Left cardiac atrium (tissue), 4 donors: ENCODE measurements at regions not wholly inside any gene's neighbourhood (a gene's known extent, or its start where the extent isn't known, plus 50 kb on each side); places are given as distances from the start of the nearest gene placed in this dataset.

Source experiments
- ATAC-seq, 2 donors: fragments of 200-7000 bp; cut with Tn5 transposase; one replicate each; pipeline ENCODE4 v1.9.1; 2020; ENCODE audit warnings: mild to moderate bottlenecking in 2 of 2, moderate library complexity in 2 of 2
- DNase-seq: peaks from one replicate; pipeline ENCODE4 v3.0.0-alpha.2; 2020
- intact Hi-C, 2 donors: fragments of 100-400 bp; cut with DNase I; formaldehyde crosslinking; loops; one replicate each; pipeline versions ENCODE4 v1.14.1 to v1.15.1; 2022 to 2023
- donor health status: DM: no; HTN: yes; CAD: no.
- donor health status: DM: no; HTN: yes; CAD: no; lungs with severe emphysema.
- donor health status: DM: yes; HTN: yes; CAD: no.
- donor health status: Dilated cardiomyopathy.

GRCh38 chr9:80231318-80232236 is 659.8 kb downstream of the TLE4 start:
- no peak for ATAC-seq
- intact Hi-C loops: no loop called here
- DNase-seq: no peak

- intact Hi-C loops: no loop called here
- DNase-seq (no peak), ATAC-seq (no peak)
Measured at GRCh38 chr9:80223897-80224296, 652.1 kb downstream of the TLE4 start.

- DNase-seq (no peak), ATAC-seq (no peak)
- intact Hi-C loops: no loop called here
Measured at GRCh38 chr9:80222466-80223169, 650.9 kb downstream of the TLE4 start.

DNA sequence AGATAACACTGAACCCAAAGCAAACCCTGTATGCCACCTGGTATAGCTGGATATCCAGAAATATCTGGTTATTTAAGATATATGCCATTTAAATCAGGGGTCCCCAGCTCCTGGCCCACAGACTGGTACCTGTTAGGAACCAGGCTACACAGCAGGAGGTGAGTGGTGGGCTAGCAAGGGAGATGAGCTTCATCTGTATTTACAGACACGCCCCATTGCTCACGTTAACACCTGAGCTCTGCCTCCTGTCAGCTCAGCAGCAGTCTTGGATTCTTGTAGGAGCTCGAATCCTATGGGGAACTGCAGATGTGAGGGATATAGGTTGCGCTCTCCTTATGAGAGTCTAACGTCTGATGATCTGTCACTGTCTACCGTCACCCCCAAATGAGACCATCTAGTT is 646.6 kb downstream of the TLE4 start:
- DNase-seq: no peak
- intact Hi-C loops: no loop called here
- ATAC-seq: no peak

- no peak for ATAC-seq
- no peak for DNase-seq
- intact Hi-C loops: no loop called here
Measured at GRCh38 chr9:80213613-80214012, 641.8 kb downstream of the TLE4 start.

- no peak for ATAC-seq
- intact Hi-C loops: no loop called here
- DNase-seq: no peak
Measured at GRCh38 chr9:80208696-80209095, 636.9 kb downstream of the TLE4 start.

DNA sequence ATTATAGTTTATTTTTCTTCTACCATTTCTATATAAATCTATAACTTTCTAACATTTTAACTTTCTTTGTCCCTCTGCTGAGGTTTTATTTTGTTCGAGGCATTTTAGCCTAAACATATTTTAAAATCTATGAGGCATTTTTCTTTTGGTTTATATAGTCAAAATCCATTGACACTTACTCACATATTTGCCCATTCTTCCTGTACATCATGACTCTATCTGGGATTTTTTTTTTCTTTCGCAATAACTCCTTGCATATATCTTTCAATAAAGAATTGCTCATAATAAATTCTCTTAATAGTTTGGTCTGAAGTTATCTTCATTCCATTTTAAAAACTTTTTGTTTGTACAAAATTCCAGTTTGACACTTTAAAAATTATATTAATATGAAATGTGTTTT is 632.3 kb downstream of the TLE4 start:
- DNase-seq: no peak
- ATAC-seq: no peak
- intact Hi-C loops: no loop called here

DNA sequence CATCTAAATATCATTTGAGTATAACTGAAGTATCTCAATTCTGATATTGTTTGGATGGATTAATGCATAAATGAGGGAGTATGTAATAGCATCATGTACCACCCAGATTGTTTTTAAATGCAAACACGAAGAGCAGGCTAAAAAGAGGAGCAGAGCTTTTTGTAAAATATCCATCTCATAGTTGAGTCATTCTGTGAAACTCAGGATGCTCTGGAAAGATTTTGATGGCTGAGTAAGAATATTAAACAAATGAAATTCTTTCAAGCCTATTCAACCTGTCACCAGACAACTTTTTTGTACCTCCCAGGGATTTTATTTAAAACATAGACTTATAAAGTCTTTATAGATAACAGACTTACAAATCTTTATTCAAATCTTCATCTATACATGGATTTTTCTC is 625.9 kb downstream of the TLE4 start:
- no peak for DNase-seq
- intact Hi-C loops: no loop called here
- ATAC-seq: no peak

- intact Hi-C loops: no loop called here
- no peak for DNase-seq
- no peak for ATAC-seq
Measured at GRCh38 chr9:80191108-80191507, 619.3 kb downstream of the TLE4 start.

DNA sequence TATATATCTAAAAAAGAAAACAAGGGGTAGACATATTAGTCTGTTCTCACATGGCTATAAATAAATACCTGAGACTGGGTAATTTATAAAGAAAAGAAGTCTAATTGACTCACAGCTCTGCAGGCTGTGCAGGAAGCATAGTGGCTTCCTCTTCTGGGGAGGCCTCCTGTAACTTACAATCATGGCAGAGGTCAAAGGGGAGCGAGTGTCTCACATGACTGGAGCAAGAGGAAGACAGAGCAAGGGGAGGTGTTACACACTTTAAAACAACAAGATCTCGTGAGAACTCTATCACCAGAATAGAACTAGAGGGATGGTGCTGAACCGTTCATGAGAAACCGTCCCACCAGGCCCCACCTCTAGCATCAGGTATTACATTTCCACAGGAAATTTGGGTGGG is 616.8 kb downstream of the TLE4 start:
- DNase-seq (no peak), ATAC-seq (no peak)
- intact Hi-C loops: no loop called here

- intact Hi-C loops: no loop called here
- DNase-seq (no peak), ATAC-seq (no peak)
Measured at GRCh38 chr9:80185112-80185738, 613.5 kb downstream of the TLE4 start.

DNA sequence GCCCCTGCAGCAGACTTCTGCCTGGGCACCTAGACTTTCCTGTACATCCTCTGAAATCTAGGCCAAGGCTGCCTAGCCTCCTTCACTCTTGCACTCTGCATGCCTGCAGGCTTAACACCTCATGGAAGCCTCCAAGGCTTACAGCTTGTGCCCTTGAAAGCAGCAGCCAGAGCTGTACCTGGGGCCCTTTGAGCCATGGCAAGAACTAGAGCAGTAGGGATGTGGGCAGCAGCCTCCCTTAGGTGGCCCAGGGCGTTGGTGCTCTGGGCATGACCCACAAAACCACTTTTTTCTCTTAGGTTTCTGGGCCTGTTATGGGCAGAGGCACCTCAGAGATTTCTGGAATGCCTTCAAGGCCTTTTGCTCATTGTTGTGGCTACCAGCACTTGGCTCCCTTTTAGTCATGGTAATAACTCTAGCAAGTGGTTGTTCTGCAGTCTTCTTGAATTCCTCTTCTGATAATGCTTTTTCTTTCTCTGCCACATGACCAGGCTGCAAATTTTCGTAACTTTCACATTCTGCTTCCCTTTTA is 606.2 kb downstream of the TLE4 start:
- intact Hi-C loops: loop anchor here in 1 of 2 donors (10.0 kb wide), 1 partner anchor 613 kb away; no protein-coding TSS in a partner anchor
- ATAC-seq (no peak), DNase-seq (no peak)

- ATAC-seq (no peak), DNase-seq (no peak)
- intact Hi-C loops: loop anchor here in 1 of 2 donors (10.0 kb wide), 1 partner anchor 611 kb away; no protein-coding TSS in a partner anchor
Measured at GRCh38 chr9:80175286-80176150, 603.8 kb downstream of the TLE4 start.

GRCh38 chr9:80163889-80164288 is 592.1 kb downstream of the TLE4 start:
- ATAC-seq (no peak), DNase-seq (no peak)
- intact Hi-C loops: no loop called here

DNA sequence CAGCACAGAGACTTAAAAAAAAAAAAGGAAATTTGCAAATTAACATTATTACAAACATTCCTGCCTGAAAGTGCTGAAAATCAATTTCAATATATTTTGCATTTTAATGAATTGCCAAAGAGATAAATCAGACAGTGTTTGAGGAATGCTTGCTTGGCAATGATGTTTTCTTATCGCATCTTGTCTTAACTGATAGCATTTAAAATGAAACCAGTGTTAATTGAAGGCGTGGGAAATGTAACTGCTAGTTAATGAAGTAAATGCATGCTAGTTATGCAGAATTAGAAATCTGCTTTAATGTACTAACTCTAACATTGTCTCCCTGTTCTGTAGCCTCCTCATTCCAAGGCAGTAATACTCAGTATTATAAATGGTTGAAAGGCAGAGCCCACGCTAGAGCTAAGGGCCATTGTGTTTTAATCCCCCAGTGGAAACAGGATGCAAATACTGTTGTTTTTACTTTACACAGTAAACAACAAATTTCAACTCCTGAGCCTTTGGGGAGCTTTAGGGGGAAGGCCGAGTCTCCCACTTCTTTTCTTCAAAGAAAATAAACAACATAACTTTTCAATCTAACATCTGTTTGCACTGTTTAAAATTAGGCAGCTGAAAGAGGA is 586.9 kb downstream of the TLE4 start:
- no peak for ATAC-seq
- no peak for DNase-seq
- intact Hi-C loops: no loop called here

DNA sequence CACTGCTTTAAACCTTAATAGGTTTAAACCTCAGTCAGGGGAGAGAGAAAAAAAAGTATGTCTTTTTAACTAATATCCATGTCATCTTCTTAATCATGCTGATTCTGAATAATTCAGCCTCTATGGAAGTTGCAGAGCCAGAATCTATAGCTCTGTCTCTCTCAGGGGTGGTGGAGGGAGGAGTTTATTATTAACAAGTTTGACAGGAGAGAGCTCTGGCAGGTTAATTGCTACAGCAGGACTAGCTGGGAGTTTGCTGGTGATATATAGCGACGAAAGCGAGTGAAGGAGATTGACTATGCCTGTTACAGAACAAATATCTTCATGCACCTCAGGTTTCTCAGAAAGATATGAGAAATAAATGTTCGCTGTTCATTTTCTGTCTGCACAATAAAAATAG is 586.4 kb downstream of the TLE4 start:
- intact Hi-C loops: no loop called here
- DNase-seq (no peak), ATAC-seq (no peak)

DNA sequence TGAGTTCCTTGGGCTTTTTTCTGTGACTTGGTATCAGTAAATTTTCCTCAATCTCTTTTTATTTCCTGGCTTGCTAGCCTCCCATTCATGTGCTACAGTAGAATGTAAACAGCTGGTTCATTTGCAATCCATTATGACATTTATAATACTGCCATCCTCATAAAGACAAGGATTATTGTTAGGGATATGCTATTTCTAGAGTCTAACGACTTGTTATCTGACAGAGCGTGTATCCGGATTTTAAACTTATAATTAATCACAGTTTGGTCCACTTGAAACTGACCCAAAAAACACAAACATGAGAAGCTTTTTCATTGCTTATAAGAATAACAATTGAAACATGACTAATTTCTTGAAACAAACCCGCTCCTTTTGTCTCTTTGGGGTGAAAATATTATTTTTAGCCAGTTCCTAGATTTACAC is 585.8 kb downstream of the TLE4 start:
- DNase-seq (no peak), ATAC-seq (no peak)
- intact Hi-C loops: no loop called here

GRCh38 chr9:80156756-80157472 is 585.1 kb downstream of the TLE4 start:
- DNase-seq (no peak), ATAC-seq (no peak)
- intact Hi-C loops: no loop called here
